SK-MEL-5 (cell line): ENCODE measurements at regions not wholly inside any gene's neighbourhood (a gene's known extent, or its start where the extent isn't known, plus 50 kb on each side); places are given as distances from the start of the nearest gene placed in this dataset.
"Not testable (repeated sequence)": the region's sequence is repeated elsewhere in the genome, so short reads cannot be mapped to it uniquely, and the experiment has no call there.

ENCODE experiments used
- DNase-seq: peaks from one replicate; pipeline ENCODE4 v3.0.0-alpha.2; 2016; ENCODE audit warnings: low read depth, low spot score
- in situ Hi-C: cut with HindIII; loops from 2 replicates; pipeline ENCODE4 v1.10.0; 2016; ENCODE audit warnings: low sequenced_read_pairs, high pct_unique_total_duplicates, low pct_unique_long_range_greater_than_20kb
- small RNA-seq, 2 experiments: library from RNA; depleted of rRNA; stranded (forward); fragments of <200 nt; gene quantifications; one replicate each; pipeline ENCODE3, GENCODE V24; 2014

DNA sequence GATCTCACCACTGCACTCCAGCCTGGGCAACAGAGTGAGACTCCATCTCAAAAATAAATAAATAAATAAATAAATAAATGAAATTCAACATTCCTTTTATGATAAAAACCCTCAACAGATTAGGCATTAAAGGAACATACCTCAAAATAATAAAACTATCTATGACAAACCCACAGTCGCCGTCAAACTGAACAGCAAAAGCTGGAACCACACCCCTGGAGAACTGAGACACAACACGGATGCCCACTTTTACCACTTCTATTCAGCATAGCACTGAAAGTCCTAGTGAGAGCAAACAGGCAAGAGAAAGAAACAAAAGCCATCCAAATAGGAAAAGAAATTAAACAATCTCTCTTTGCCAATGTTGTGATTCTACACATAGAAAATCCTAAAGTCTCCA lies 499.9 kb upstream of the TPTE start:
- in situ Hi-C loops, DNase-seq: not testable (repeated sequence)

GRCh38 chr21:10022745-10023144 lies 498.6 kb upstream of the TPTE start:
- in situ Hi-C loops, DNase-seq: not testable (repeated sequence)

Small RNA genes lying in the stretch of these regions (small RNA-seq; reads per million reads assigned to genes)
- gene AC018692.3, result 0 reads per million in 2 experiments
- 0.46 to 7.0 reads per million in 2 experiments for gene RF00003
- 0 reads per million in 2 experiments for gene RF00156
- 0 reads per million in 2 experiments for gene RN7SL52P
